NCI-H446 (cell line): ENCODE measurements at regions not wholly inside any gene's neighbourhood (a gene's known extent, or its start where the extent isn't known, plus 50 kb on each side); places are given as distances from the start of the nearest gene placed in this dataset.
"Not testable (repeated sequence)": the region's sequence is repeated elsewhere in the genome, so short reads cannot be mapped to it uniquely, and the experiment has no call there.

Source experiments
- DNase-seq, 2 experiments: peaks; one replicate each; lab custom pipeline; 2025; lab: John Stamatoyannopoulos, UW

DNA sequence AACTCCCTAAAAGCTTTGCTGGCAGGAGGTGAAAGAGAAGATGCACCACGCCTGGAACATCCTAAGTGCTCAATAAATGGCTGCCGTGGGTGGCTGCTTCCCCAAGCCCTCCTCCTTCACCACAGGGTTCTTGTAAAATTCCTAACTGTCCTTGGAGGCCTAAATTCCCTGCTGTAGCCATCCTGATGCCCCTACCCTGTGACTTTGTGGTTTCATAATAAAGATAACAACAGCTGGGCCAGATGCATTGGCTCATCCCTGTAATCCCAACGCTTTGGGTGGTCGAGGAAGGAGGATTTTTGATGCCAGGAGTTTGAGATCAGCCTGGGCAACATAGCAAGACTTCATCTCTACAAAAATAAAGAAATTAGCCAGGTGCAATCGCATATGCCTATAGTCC lies 341.8 kb downstream of the ANKRD30A start:
- no peak for DNase-seq

DNA sequence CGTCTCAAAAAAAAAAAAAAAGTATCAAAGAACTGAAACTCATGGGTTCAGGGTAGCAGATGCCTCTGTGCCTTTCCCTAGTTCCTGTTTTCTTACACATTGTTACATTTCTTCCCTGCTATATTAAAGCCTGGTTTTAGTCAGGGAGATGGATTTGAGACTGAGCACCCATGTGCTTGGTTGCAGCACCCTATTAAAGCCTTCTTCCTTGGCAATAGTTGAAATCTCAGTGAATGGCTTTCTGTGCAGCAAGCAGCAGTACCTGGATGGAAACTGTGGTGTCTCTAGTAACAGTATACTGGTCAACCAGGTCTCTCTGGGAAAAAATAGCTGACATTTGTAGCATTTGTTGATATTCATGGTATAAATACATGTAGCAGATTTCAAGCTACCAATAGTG lies 331.1 kb downstream of the ANKRD30A start:
- DNase-seq = no peak

DNA sequence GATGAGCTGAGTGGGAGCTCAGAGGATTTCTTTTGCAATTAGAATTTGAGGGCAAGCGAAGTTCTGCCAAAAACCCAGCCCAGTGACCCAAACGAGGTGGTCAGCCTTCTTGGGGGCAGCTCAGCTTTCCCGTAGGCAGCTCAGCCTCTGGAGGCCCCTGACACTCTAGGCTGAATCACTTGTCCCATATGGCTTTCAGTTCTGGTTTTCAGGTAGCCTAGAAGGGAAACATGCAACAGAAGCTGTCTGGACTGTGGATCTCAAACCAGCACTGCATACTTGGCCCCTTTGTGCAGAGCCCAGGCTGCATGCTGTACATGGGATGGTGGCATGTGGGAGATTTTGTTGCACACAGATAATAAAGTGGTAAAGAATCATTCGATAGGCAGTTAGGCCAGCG lies 322.8 kb downstream of the ANKRD30A start:
- no peak for DNase-seq

DNA sequence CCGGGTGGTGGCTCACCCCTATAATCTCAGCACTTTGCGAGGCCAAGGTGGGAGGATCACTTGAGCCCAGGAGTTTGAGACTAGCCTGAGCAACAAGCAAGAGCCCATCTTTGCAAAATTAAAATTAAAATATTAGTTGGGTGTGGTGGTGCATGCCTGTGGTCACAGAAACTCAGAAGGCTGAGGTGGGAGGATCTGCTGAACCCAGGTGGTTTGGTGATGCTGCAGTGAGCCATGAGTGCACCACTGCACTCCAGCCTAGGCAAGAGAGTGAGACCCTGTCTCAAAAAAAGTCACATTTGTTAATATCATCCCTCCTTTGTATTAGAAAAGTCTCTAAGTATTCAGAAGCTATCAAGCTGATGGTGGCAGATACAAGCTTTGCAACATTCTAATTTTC lies 317.5 kb downstream of the ANKRD30A start:
- DNase-seq = no peak

- DNase-seq = not testable (repeated sequence)
Measured at GRCh38 chr10:37441224-37441623, 315.8 kb downstream of the ANKRD30A start.

- no peak for DNase-seq
Measured at GRCh38 chr10:37439826-37440225, 314.4 kb downstream of the ANKRD30A start.

GRCh38 chr10:37436357-37436756 lies 311.0 kb downstream of the ANKRD30A start:
- no peak for DNase-seq

DNA sequence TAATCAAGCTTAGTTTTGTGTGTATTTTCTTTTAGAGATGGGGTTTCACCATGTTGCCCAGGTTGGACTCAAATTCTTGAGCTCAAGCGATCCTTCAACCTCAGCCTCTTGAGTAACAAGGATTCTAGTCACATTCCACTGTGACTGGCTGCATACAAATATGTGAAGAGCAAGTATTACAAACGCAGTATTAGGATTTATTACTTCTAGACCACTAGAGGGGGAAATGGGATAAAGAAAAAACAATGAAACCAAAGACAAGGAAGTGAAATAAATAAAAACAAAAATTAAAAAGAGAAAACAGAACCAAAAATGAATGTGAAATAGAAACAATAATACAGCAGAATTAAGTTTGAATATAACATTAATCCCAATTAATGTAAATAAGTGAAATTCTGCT lies 308.7 kb downstream of the ANKRD30A start:
- no peak for DNase-seq
